OCI-LY3 (cell line): ENCODE measurements at regions not wholly inside any gene's neighbourhood (a gene's known extent, or its start where the extent isn't known, plus 50 kb on each side); places are given as distances from the start of the nearest gene placed in this dataset.

Experiments used
- CTCF ChIP-seq: fragments of 200-600, 300-600 bp; sonication (generic); IDR thresholded peaks from 2 replicates; pipeline ENCODE4 v1.5.1; 2014; ENCODE audit warnings: antibody characterized with exemption, low read length, low read depth
- EZH2phosphoT487 ChIP-seq: fragments of 200-600 bp; shearing (Covaris generic); IDR thresholded peaks from 2 replicates; pipeline ENCODE4 v1.6.1; 2018; ENCODE audit warnings: antibody characterized with exemption, mixed run types, low read depth

- TF ChIP-seq CTCF (no peak), EZH2phosphoT487 (no peak)
Measured at GRCh38 chr22:48393041-48393370, 1434.7 kb downstream of the BRD1 start.
